ENCODE measurements at regions not wholly inside any gene's neighbourhood (a gene's known extent, or its start where the extent isn't known, plus 50 kb on each side); places are given as distances from the start of the nearest gene placed in this dataset.

GRCh38 chr18:61666876-61667590 is 225.8 kb downstream of the RNF152 start:
- intact Hi-C loops (cut with DNase I): no loop called here
- TF ChIP-seq POLR2A (IDR thresholded peaks at IDR 0.05): no peak
- TF ChIP-seq CTCF (IDR thresholded peaks at IDR 0.05): no peak
- DNase-seq: no peak
- Histone ChIP-seq H3K4me1 (peaks cover 15 to 22% of the 10 kb centered on the region in 2 donors), H3K27ac (no peak overlapping the region), H3K9me3 (no peaks in the 10 kb centered on the region), H3K4me3 (replicated peaks in 1 of 3) (no peak overlapping the region), H3K36me3 (no peaks in the 10 kb centered on the region), H3K27me3 (no peaks in the 10 kb centered on the region)
- WGBS, 2 donors: 85 to 88% methylated on average over 2 of the region's 2 CpGs

- WGBS, 2 donors: 86 to 91% methylated on average over 6 of the region's 6 CpGs
- DNase-seq: no peak
- Histone ChIP-seq H3K4me1 (peaks cover 0 to 5% of the 10 kb centered on the region in 2 donors), H3K27me3 (no peaks in the 10 kb centered on the region), H3K36me3 (no peaks in the 10 kb centered on the region), H3K4me3 (replicated peaks in 1 of 3) (no peak overlapping the region), H3K9me3 (no peaks in the 10 kb centered on the region), H3K27ac (peak overlapping the region in 1 of 3 donors; percentile 5)
- TF ChIP-seq CTCF (IDR thresholded peaks at IDR 0.05) (no peak), POLR2A (IDR thresholded peaks at IDR 0.05) (no peak)
- intact Hi-C loops (cut with DNase I): no loop called here
Measured at GRCh38 chr18:61664419-61665084, 228.3 kb downstream of the RNF152 start.

GRCh38 chr18:61662726-61663125 is 230.1 kb downstream of the RNF152 start:
- Histone ChIP-seq H3K4me3 (replicated peaks in 1 of 3) (no peak overlapping the region), H3K36me3 (no peaks in the 10 kb centered on the region), H3K27me3 (no peaks in the 10 kb centered on the region), H3K4me1 (peaks cover 0 to 5% of the 10 kb centered on the region in 2 donors), H3K9me3 (no peaks in the 10 kb centered on the region), H3K27ac (no peak overlapping the region)
- 87 to 90% methylated on average over 3 of the region's 3 CpGs for WGBS, 2 donors
- no peak for DNase-seq
- no peak for TF ChIP-seq CTCF (IDR thresholded peaks at IDR 0.05)
- no peak for TF ChIP-seq POLR2A (IDR thresholded peaks at IDR 0.05)
- intact Hi-C loops (cut with DNase I): no loop called here

- H3K4me3 ChIP-seq (replicated peaks in 1 of 3): no peak overlapping the region
- no peaks in the 10 kb centered on the region for H3K27me3 ChIP-seq
- intact Hi-C loops (cut with DNase I): no loop called here
- no peak overlapping the region for H3K27ac ChIP-seq
- no peaks in the 10 kb centered on the region for H3K4me1 ChIP-seq
- H3K36me3 ChIP-seq: no peaks in the 10 kb centered on the region
- TF ChIP-seq CTCF (IDR thresholded peaks at IDR 0.05) (no peak), POLR2A (IDR thresholded peaks at IDR 0.05) (no peak)
- no peak for DNase-seq
- 88 to 100% methylated on average over 2 of the region's 2 CpGs for WGBS, 2 donors
- H3K9me3 ChIP-seq: no peaks in the 10 kb centered on the region
Measured at GRCh38 chr18:61658431-61658830, 234.4 kb downstream of the RNF152 start.

GRCh38 chr18:61657066-61657732 is 235.6 kb downstream of the RNF152 start:
- no peaks in the 10 kb centered on the region for H3K4me1 ChIP-seq
- H3K36me3 ChIP-seq: no peaks in the 10 kb centered on the region
- no peak overlapping the region for H3K4me3 ChIP-seq (replicated peaks in 1 of 3)
- TF ChIP-seq POLR2A (IDR thresholded peaks at IDR 0.05) (no peak), CTCF (IDR thresholded peaks at IDR 0.05) (no peak)
- no peaks in the 10 kb centered on the region for H3K9me3 ChIP-seq
- no peak overlapping the region for H3K27ac ChIP-seq
- no peak for DNase-seq
- intact Hi-C loops (cut with DNase I): no loop called here
- 93 to 96% methylated on average over 3 of the region's 3 CpGs for WGBS, 2 donors
- H3K27me3 ChIP-seq: no peaks in the 10 kb centered on the region
